ENCODE measurements at regions not wholly inside any gene's neighbourhood (a gene's known extent, or its start where the extent isn't known, plus 50 kb on each side); places are given as distances from the start of the nearest gene placed in this dataset.

- TF ChIP-seq ZNF639 (CRISPR knock-in tag; conservative IDR thresholded peaks at IDR 0.05) (no peak), MZF1 (CRISPR knock-in tag; IDR thresholded peaks at IDR 0.05; ENCODE audit: borderline replicate concordance) (no peak)
Observed at GRCh38 chr17:59510611-59511010, 54.8 kb upstream of the DHX40 start.
